HCT116 (cell line): ENCODE measurements at regions not wholly inside any gene's neighbourhood (a gene's known extent, or its start where the extent isn't known, plus 50 kb on each side); places are given as distances from the start of the nearest gene placed in this dataset.

Experiments used
- CEBPB ChIP-seq: IDR thresholded peaks from 2 replicates; pipeline ENCODE4 v1.6.1; 2012; ENCODE audit warnings: low read depth
- CTCF ChIP-seq, 3 experiments: fragments of 200-600 bp in 1 of 3; sonication (generic) in 1 of 3; IDR thresholded peaks in 2 of 3; conservative IDR thresholded peaks in 1 of 3; 2 replicates each; pipeline ENCODE4 v1.5.1; 2012 to 2017; ENCODE audit warnings: low read depth in 2 of 3, low read length in 2 of 3, antibody characterized with exemption in 1 of 3, borderline replicate concordance in 1 of 3, control low read depth in 1 of 3, mild to moderate bottlenecking in 1 of 3, mixed read lengths in 1 of 3, mixed run types in 1 of 3, moderate library complexity in 1 of 3; ENCODE audit not compliant: insufficient read depth in 1 of 3
- ELF1 ChIP-seq: IDR thresholded peaks from 2 replicates; pipeline ENCODE4 v1.6.1; 2012; ENCODE audit warnings: low read depth, borderline replicate concordance
- EZH2 ChIP-seq: fragments of 200-600 bp; sonication (generic); IDR thresholded peaks from 2 replicates; pipeline ENCODE4 v1.6.1; 2017; ENCODE audit warnings: antibody characterized with exemption, mixed run types
- EZH2phosphoT487 ChIP-seq: fragments of 200-600 bp; IDR thresholded peaks from 2 replicates; pipeline ENCODE4 v1.6.1; 2018; ENCODE audit warnings: antibody characterized with exemption, borderline replicate concordance
- POLR2A ChIP-seq: IDR thresholded peaks from 2 replicates; pipeline ENCODE4 v1.7.0; 2011; ENCODE audit warnings: borderline replicate concordance; ENCODE audit not compliant: insufficient read depth, insufficient read length; ENCODE audit errors: extremely low read depth
- POLR2AphosphoS5 ChIP-seq: IDR thresholded peaks from 2 replicates; pipeline ENCODE4 v1.6.1; 2011; ENCODE audit warnings: mild to moderate bottlenecking, low read depth, low read length, moderate library complexity
- REST ChIP-seq: IDR thresholded peaks from 2 replicates; pipeline ENCODE4 v1.6.1; 2012; ENCODE audit warnings: low read depth
- SIN3A ChIP-seq: IDR thresholded peaks from 2 replicates; pipeline ENCODE4 v1.6.1; 2012; ENCODE audit warnings: low read depth
- SP1 ChIP-seq: IDR thresholded peaks from 2 replicates; pipeline ENCODE4 v1.6.1; 2012; ENCODE audit warnings: low read depth
- ZFX ChIP-seq: fragments of 450-650 bp; IDR thresholded peaks from 2 replicates; pipeline ENCODE4 v1.6.1; 2017
- ZNF274 ChIP-seq: fragments of 200-500 bp; sonication (Bioruptor generic); IDR thresholded peaks from 2 replicates; pipeline ENCODE4 v1.6.1; 2014; ENCODE audit warnings: mild to moderate bottlenecking, low read depth, low read length, inconsistent platforms
- TF ChIP-seq, protein P1 (sequence below): IDR thresholded peaks from 2 replicates; pipeline ENCODE4 v1.6.1; 2012
- TF ChIP-seq, protein P2 (sequence below): IDR thresholded peaks from 2 replicates; pipeline ENCODE4 v1.6.1; 2012

GRCh38 chr4:144495944-144496343 is 150.0 kb upstream of the HHIP start:
- no peak for TF ChIP-seq SP1
- no peak for TF ChIP-seq SIN3A
- no peak for TF ChIP-seq REST
- TF ChIP-seq POLR2A, result no peak
- TF ChIP-seq CTCF (IDR thresholded peaks at IDR 0.05 in 2 of 3, conservative IDR thresholded peaks at IDR 0.05 in 1 of 3; ENCODE audit: borderline replicate concordance in 1 of 3, insufficient read depth in 1 of 3, low read depth in 2 of 3, low read length in 2 of 3), result no peak
- TF ChIP-seq ZFX, result no peak
- TF ChIP-seq EZH2phosphoT487, result no peak
- no peak for TF ChIP-seq EZH2
- TF ChIP-seq, protein P1, sequence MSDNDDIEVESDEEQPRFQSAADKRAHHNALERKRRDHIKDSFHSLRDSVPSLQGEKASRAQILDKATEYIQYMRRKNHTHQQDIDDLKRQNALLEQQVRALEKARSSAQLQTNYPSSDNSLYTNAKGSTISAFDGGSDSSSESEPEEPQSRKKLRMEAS, result no peak
- TF ChIP-seq, protein P2, sequence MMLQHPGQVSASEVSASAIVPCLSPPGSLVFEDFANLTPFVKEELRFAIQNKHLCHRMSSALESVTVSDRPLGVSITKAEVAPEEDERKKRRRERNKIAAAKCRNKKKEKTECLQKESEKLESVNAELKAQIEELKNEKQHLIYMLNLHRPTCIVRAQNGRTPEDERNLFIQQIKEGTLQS, result no peak
- no peak for TF ChIP-seq POLR2AphosphoS5
- no peak for TF ChIP-seq ELF1
- no peak for TF ChIP-seq ZNF274
- no peak for TF ChIP-seq CEBPB
